Ectodermal cell (in vitro differentiated cells): ENCODE measurements at regions not wholly inside any gene's neighbourhood (a gene's known extent, or its start where the extent isn't known, plus 50 kb on each side); places are given as distances from the start of the nearest gene placed in this dataset.

Experiments
- H3K27ac ChIP-seq: 2 replicates; pipeline ENCODE4 v1.7.0; 2013; ENCODE audit warnings: mild to moderate bottlenecking, low read depth, low read length; ENCODE audit not compliant: insufficient read depth, poor library complexity, severe bottlenecking
- H3K27me3 ChIP-seq: 2 replicates; pipeline ENCODE4 v1.7.0; 2013; ENCODE audit warnings: mild to moderate bottlenecking, low read length; ENCODE audit not compliant: insufficient read depth, control insufficient read depth, poor library complexity, severe bottlenecking
- H3K36me3 ChIP-seq: one replicate; pipeline ENCODE4 v1.7.0; 2013; ENCODE audit warnings: low read length; ENCODE audit not compliant: control insufficient read depth, insufficient read depth
- H3K4me1 ChIP-seq: one replicate; pipeline ENCODE4 v1.7.0; 2013; ENCODE audit warnings: low read length; ENCODE audit not compliant: control insufficient read depth, insufficient read depth
- H3K4me3 ChIP-seq: 2 replicates; pipeline ENCODE4 v1.7.0; 2013; ENCODE audit warnings: low read depth, low read length, control low read depth; ENCODE audit not compliant: insufficient read depth
- H3K9me3 ChIP-seq: 2 replicates; pipeline ENCODE4 v1.7.0; 2013; ENCODE audit warnings: mild to moderate bottlenecking, low read length, moderate library complexity; ENCODE audit not compliant: control insufficient read depth
- WGBS, 2 experiments: methylation state at CpG; one replicate each; pipeline ENCODE4 v1.1.7; 2013; ENCODE audit warnings: missing lambda C conversion rate in 2 of 2; 5-methylcytosine and 5-hydroxymethylcytosine counted together

DNA sequence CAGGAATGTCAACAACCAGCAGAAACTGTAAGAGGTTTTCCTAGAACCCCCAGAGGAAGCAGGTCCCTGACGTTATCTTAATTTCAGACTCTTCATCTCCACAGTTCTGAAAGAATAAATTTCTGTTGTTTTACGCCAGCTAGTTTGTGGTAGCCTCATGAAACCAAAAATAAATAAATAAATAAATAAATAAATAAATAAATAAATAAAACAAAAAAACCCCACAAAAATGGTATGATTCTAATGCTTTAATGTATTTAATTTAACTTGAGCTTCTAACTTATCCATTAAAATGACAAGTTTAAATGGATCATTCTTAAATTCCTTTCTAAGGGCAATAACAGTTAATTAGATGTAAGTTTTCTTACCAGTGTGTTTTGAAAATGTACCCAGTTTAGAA is 293.8 kb upstream of the ADAMTS5 start:
- WGBS, 2 experiments, result 89% methylated on average over 1 of the region's 2 CpGs
- H3K27me3 ChIP-seq, result no peaks in the 10 kb centered on the region
- H3K36me3 ChIP-seq, result no peaks in the 10 kb centered on the region
- H3K27ac ChIP-seq, result no peak overlapping the region
- H3K4me3 ChIP-seq, result no peak overlapping the region
- H3K4me1 ChIP-seq, result no peaks in the 10 kb centered on the region
- H3K9me3 ChIP-seq, result no peaks in the 10 kb centered on the region

DNA sequence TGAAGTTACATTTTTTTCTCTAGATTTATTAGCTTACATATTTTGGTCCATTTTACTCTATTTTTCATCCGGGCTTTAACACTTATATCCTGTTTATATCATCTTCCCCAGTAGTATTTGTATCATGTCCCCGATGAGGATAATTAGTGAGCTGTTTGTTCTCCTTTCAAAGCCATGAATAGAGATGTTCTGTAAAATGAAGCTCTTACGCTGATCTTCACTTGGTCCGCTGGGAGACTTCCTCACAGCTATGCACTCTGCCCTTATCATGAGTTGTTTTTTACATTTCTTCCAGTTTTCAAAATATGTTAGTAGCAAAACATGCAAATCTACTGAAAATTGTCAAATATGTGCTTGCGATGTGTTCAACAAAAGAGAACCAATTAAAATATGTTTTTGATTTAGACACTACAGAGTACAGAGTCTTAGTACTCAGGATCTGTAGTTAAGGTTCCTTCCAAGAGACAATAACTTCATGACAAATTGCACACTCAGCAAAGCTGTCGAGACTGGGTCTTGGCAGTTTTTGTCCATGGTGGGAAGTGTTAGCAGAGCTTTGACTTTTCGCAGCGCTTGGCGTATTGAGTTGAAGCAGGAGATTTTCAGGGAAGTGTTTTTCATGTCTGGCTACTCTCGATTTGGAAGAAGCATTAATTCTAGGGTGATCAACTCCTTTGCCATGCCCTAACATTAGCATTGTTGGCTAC is 292.0 kb upstream of the ADAMTS5 start:
- 89 to 94% methylated on average over 10 of the region's 10 CpGs for WGBS, 2 experiments

DNA sequence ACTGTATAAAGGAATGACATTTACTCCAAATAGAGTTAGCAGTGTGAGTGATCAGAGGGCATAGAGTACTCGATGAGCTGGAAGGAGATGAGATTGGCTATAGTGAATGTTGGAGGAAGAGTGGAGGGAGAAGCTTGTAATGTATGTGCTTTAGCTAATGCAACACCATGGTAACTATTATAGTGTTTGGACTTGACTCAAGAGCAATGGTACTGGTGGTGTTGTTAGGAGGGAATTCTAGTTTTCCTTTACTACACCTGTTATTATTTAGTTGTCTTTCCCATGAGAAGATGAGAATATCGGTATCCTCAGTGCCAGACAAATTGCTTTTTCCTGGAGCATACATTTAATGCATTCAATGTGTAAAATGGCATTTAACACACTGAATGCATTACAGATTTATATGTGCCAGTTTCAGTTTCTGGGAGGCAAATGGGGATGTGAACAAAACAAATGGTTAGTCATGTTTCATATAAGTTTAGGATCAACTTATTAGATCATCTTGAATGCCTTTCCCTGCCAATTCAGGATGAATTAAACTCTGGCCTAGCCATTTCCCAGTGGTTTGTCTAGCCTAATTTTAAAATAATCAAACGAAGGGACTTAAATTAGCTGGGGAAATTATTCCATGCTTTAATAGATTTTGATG is 291.1 kb upstream of the ADAMTS5 start:
- H3K27ac ChIP-seq, result no peak overlapping the region
- no peaks in the 10 kb centered on the region for H3K27me3 ChIP-seq
- H3K9me3 ChIP-seq, result no peaks in the 10 kb centered on the region
- no peaks in the 10 kb centered on the region for H3K36me3 ChIP-seq
- WGBS, 2 experiments, result 74 to 100% methylated on average over 1 to 2 of the region's 3 CpGs
- H3K4me1 ChIP-seq, result no peaks in the 10 kb centered on the region
- H3K4me3 ChIP-seq, result no peak overlapping the region

More for the DNA sequence above, 292.0 kb upstream of the ADAMTS5 start:
- no peaks in the 10 kb centered on the region for H3K4me1 ChIP-seq
- H3K36me3 ChIP-seq, result no peaks in the 10 kb centered on the region
- no peak overlapping the region for H3K27ac ChIP-seq
- H3K9me3 ChIP-seq, result no peaks in the 10 kb centered on the region
- no peak overlapping the region for H3K4me3 ChIP-seq
- H3K27me3 ChIP-seq, result no peaks in the 10 kb centered on the region

DNA sequence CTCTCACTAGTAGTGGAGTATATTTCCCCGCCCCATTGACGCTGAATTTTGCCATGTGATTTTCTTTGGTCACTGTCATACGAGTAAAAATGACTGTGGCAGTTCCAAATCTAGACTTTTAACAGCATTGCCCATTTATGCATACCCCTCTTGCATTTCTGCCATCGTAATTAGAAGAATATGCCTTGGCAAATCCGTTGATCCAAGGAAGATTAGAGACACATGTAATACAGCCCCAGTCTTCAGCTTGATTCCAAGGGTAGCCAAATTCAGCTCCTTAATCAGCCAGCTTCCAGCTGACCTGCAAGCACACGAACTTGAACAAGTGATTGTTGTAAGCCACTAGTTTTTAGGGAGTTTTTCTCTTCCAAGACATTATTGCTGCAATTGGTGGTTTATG is 290.3 kb upstream of the ADAMTS5 start:
- Histone ChIP-seq H3K4me1 (no peaks in the 10 kb centered on the region), H3K36me3 (no peaks in the 10 kb centered on the region), H3K9me3 (no peaks in the 10 kb centered on the region), H3K4me3 (no peak overlapping the region), H3K27me3 (no peaks in the 10 kb centered on the region), H3K27ac (no peak overlapping the region)
- WGBS, 2 experiments, result 88% methylated on average over 6 of the region's 6 CpGs

DNA sequence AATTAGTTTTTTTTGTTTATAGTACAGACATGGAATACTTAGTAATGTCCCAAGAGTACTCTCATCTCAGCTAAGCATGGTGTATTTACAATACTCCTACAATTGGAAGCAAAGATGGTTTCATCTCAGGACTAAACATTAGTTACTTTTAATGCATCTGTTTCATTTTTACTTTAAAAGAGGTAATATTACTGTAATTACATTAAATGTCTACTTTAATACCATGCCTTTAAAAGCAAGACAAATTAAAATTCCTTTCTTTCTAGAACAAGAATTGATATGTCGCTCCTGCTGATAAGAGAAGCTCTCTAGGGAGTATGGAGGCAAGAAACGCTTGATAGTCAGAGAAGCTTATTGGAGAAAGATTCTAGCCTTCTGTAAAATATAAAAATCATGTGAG is 284.9 kb upstream of the ADAMTS5 start:
- 93 to 100% methylated on average over 2 of the region's 2 CpGs for WGBS, 2 experiments
- H3K4me3 ChIP-seq, result no peak overlapping the region
- H3K27me3 ChIP-seq, result no peaks in the 10 kb centered on the region
- H3K36me3 ChIP-seq, result no peaks in the 10 kb centered on the region
- H3K27ac ChIP-seq, result no peak overlapping the region
- no peaks in the 10 kb centered on the region for H3K4me1 ChIP-seq
- H3K9me3 ChIP-seq, result no peaks in the 10 kb centered on the region

DNA sequence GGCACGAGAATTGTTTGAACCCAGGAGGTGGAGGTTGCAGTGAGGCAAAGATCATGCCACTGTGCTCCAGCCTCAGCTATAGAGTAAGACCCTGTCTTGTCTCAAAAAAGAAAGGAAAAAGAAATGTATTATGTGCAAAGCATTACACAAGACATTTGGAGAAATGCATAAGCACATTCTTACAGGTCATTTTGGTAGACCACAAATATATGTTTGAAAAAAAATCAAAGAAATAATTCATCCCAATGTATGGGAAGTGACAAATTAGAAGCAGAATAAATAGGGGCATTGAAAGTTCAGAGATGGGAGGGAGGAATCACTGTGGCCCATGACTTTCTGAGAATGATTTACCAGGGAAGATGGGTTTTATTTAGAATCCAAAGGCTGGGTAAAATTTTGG is 283.5 kb upstream of the ADAMTS5 start:
- Histone ChIP-seq H3K36me3 (no peaks in the 10 kb centered on the region), H3K27ac (no peak overlapping the region), H3K4me1 (no peaks in the 10 kb centered on the region), H3K9me3 (no peaks in the 10 kb centered on the region), H3K27me3 (no peaks in the 10 kb centered on the region), H3K4me3 (no peak overlapping the region)
- WGBS, 2 experiments, result 88 to 97% methylated on average over 1 of the region's 1 CpG

DNA sequence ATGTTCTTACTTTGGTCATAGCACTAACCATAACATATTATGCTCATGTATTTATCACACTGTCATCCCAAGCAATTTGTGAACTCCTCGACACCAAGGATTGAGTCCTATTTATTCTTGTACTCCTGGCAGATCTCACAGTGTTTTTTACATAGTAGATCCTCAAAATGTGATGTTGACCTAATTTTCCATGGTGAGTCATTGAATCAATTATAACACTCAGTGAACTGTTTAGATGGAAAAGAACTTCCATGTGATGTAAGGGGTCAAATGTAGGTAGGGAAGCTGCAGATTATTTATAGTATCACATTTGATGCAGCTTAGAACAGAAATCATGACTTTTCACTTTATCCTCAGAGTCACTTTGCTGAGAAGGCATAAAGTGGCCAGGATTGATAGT is 281.9 kb upstream of the ADAMTS5 start:
- no peaks in the 10 kb centered on the region for H3K36me3 ChIP-seq
- H3K27ac ChIP-seq, result no peak overlapping the region
- no peaks in the 10 kb centered on the region for H3K27me3 ChIP-seq
- no peaks in the 10 kb centered on the region for H3K9me3 ChIP-seq
- WGBS, 2 experiments, result 87 to 100% methylated on average over 1 of the region's 1 CpG
- no peaks in the 10 kb centered on the region for H3K4me1 ChIP-seq
- H3K4me3 ChIP-seq, result no peak overlapping the region

DNA sequence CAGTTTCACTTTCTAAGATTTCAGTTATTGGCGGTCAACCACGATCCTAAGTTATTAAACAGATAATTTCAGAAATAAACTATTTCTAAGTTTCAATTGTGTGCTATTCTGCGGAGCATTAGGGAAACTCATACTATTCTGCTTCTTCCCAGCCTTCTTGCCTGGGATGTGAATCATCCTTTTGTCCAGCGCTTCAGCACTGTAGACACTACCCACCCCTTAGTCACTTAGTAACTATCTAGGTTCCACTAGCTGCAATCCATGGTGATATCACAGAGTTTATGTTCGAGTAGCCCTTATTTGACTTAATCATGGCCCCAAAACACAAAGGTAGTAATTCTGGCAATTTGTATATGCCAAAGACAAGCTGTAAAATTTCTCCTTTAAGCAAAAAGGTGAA is 279.9 kb upstream of the ADAMTS5 start:
- Histone ChIP-seq H3K27ac (no peak overlapping the region), H3K27me3 (no peaks in the 10 kb centered on the region), H3K36me3 (no peaks in the 10 kb centered on the region), H3K4me3 (no peak overlapping the region), H3K9me3 (no peaks in the 10 kb centered on the region), H3K4me1 (no peaks in the 10 kb centered on the region)
- 96 to 97% methylated on average over 3 to 5 of the region's 5 CpGs for WGBS, 2 experiments

DNA sequence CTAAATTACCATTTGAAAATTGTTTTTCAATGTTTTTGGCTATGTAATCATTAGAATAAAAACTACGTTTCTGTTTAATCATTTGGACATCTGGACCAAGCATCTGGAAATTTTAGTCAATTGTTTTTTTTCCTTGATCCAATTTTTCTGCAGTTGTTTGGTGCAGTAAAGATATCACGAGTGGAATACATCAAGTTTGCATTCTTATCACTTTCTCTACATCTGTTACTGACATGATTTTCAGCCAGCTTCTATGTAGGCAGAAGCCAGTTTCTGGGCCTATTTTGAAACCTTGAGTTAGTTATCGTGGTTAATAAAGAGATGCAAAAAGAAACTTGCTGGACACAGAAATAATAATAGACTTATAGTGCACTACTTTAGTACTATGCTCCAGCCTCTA is 277.9 kb upstream of the ADAMTS5 start:
- H3K27me3 ChIP-seq, result no peaks in the 10 kb centered on the region
- H3K9me3 ChIP-seq, result no peaks in the 10 kb centered on the region
- H3K4me1 ChIP-seq, result no peaks in the 10 kb centered on the region
- H3K4me3 ChIP-seq, result no peak overlapping the region
- H3K36me3 ChIP-seq, result no peaks in the 10 kb centered on the region
- H3K27ac ChIP-seq, result no peak overlapping the region
- WGBS, 2 experiments, result 86 to 89% methylated on average over 3 of the region's 3 CpGs

DNA sequence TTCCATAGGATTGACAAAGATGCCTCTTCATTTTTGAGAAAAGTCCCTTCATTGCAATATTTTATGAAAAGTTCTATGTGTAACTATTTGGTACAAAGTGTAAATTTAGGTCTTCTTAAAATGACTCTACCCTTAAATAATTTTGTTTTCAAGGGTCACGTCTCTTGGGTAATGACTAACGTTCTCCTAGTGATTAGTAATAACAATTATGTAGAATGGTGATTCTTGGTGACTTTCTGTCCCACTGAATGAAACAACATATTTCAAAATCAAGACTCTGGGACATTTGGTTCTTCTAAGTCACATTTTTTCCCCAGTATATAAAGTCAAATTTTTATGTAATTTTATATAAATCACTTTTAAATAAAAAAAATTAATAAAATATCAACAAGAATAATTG is 277.5 kb upstream of the ADAMTS5 start:
- Histone ChIP-seq H3K27me3 (no peaks in the 10 kb centered on the region), H3K36me3 (no peaks in the 10 kb centered on the region), H3K9me3 (no peaks in the 10 kb centered on the region), H3K4me3 (no peak overlapping the region), H3K27ac (no peak overlapping the region), H3K4me1 (no peaks in the 10 kb centered on the region)
- 72% methylated on average over 2 of the region's 2 CpGs; no CpG with 5 or more reads in 1 of the 2 experiments for WGBS, 2 experiments
